Fibroblast of skin of back (primary cell): ENCODE measurements at regions not wholly inside any gene's neighbourhood (a gene's known extent, or its start where the extent isn't known, plus 50 kb on each side); places are given as distances from the start of the nearest gene placed in this dataset.

Experiments
- DNase-seq: peaks from one replicate; pipeline ENCODE4 v3.0.0-alpha.2; 2013

- DNase-seq: no peak
Observed at GRCh38 chr5:61263561-61264272, 68.3 kb upstream of the ZSWIM6 start.

GRCh38 chr5:61264273-61264661 is 67.8 kb upstream of the ZSWIM6 start:
- no peak for DNase-seq

GRCh38 chr5:61267116-61267515 is 64.9 kb upstream of the ZSWIM6 start:
- no peak for DNase-seq

GRCh38 chr5:61268871-61269270 is 63.2 kb upstream of the ZSWIM6 start:
- DNase-seq: no peak

- no peak for DNase-seq
Observed at GRCh38 chr5:61270510-61271165, 61.4 kb upstream of the ZSWIM6 start.

- no peak for DNase-seq
Observed at GRCh38 chr5:61272688-61273087, 59.4 kb upstream of the ZSWIM6 start.

- no peak for DNase-seq
Observed at GRCh38 chr5:61273279-61273975, 58.6 kb upstream of the ZSWIM6 start.

GRCh38 chr5:61274511-61274911 is 57.5 kb upstream of the ZSWIM6 start:
- DNase-seq: no peak

GRCh38 chr5:61275841-61276240 is 56.2 kb upstream of the ZSWIM6 start:
- DNase-seq: peak; percentile 67

- peak; percentile 43 for DNase-seq
Observed at GRCh38 chr5:61277190-61277589, 54.9 kb upstream of the ZSWIM6 start.

GRCh38 chr5:61277781-61278180 is 54.3 kb upstream of the ZSWIM6 start:
- no peak for DNase-seq

- no peak for DNase-seq
Observed at GRCh38 chr5:61279725-61280124, 52.3 kb upstream of the ZSWIM6 start.

GRCh38 chr5:61280205-61280604 is 51.9 kb upstream of the ZSWIM6 start:
- DNase-seq: peak; percentile 80

GRCh38 chr5:61280761-61281427 is 51.2 kb upstream of the ZSWIM6 start:
- no peak for DNase-seq

GRCh38 chr5:61281686-61282085 is 50.4 kb upstream of the ZSWIM6 start:
- DNase-seq: no peak
